MM.1S (cell line): ENCODE measurements at regions not wholly inside any gene's neighbourhood (a gene's known extent, or its start where the extent isn't known, plus 50 kb on each side); places are given as distances from the start of the nearest gene placed in this dataset.

Source experiments
- EZH2phosphoT487 ChIP-seq: fragments of 300-600 bp; sonication (generic); IDR thresholded peaks from 2 replicates; pipeline ENCODE4 v1.6.1; 2018; ENCODE audit warnings: antibody characterized with exemption, low read length
- TF ChIP-seq, protein P1 (sequence below): fragments of 300-600 bp; sonication (generic); IDR thresholded peaks from 2 replicates; pipeline ENCODE4 v1.5.1; 2016; ENCODE audit warnings: antibody characterized with exemption, low read length, mixed read lengths

DNA sequence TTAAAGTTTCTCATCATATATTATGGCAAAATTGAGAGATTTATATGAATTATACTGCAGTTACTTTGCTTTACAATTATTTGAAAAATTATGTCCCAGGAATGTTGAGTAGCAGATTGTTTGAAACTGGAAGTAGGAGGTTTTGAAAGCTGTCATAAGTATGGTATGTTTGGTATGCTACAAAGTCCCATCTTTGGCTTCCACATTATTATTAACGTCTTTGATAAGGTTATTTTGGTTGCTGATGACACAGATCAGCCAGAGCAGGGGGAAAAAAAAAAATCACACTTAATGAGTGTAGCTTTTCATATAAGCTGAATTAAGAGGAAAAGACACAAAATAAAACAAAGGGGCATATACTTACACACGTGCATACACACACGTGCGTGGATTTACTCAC is 130.1 kb downstream of the SLITRK1 start:
- TF ChIP-seq EZH2phosphoT487 = no peak
- TF ChIP-seq, protein P1, sequence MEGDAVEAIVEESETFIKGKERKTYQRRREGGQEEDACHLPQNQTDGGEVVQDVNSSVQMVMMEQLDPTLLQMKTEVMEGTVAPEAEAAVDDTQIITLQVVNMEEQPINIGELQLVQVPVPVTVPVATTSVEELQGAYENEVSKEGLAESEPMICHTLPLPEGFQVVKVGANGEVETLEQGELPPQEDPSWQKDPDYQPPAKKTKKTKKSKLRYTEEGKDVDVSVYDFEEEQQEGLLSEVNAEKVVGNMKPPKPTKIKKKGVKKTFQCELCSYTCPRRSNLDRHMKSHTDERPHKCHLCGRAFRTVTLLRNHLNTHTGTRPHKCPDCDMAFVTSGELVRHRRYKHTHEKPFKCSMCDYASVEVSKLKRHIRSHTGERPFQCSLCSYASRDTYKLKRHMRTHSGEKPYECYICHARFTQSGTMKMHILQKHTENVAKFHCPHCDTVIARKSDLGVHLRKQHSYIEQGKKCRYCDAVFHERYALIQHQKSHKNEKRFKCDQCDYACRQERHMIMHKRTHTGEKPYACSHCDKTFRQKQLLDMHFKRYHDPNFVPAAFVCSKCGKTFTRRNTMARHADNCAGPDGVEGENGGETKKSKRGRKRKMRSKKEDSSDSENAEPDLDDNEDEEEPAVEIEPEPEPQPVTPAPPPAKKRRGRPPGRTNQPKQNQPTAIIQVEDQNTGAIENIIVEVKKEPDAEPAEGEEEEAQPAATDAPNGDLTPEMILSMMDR = no peak
